Gastroesophageal sphincter (tissue), 3 donors: ENCODE measurements at regions not wholly inside any gene's neighbourhood (a gene's known extent, or its start where the extent isn't known, plus 50 kb on each side); places are given as distances from the start of the nearest gene placed in this dataset.

ENCODE experiments used
- POLR2A ChIP-seq, 2 donors: fragments of 450-650 bp; IDR thresholded peaks; one replicate each; pipeline ENCODE4 v1.6.1; 2017; ENCODE audit warnings: antibody characterized with exemption in 2 of 2, mild to moderate bottlenecking in 2 of 2, moderate library complexity in 1 of 2
- POLR2AphosphoS5 ChIP-seq: sonication (generic); formaldehyde crosslinking; IDR thresholded peaks from one replicate; pipeline ENCODE4 v1.6.1; 2017; ENCODE audit warnings: antibody characterized with exemption
- TF ChIP-seq, protein P1 (sequence below), 4 experiments: fragments of 200-600 bp in 2 of 4; fragments of 450-650 bp in 2 of 4; sonication (generic) in 1 of 4; IDR thresholded peaks; one replicate each; pipeline ENCODE4 v1.5.1; 2017 to 2019; ENCODE audit warnings: antibody characterized with exemption in 4 of 4, mild to moderate bottlenecking in 2 of 4, moderate library complexity in 2 of 4

DNA sequence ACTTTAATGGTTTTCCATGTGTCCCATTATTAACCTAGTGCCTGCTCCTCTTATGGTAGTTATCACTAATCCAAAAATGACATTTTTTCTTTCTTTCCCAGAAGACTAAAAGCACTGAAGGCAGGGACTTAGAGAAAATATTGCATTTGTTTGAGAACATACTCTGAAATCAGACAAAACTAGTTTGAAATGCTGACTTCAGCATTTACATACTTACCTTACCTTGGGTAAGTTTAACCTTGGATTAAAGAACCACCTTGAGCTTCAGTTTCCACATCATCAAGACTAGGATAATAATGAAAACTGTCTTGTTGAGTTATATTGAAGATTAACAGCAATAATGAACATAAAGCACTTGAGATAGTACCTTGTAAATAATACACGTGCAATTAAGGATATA, 413.0 kb downstream of the SOX2 start:
- TF ChIP-seq, protein P1, sequence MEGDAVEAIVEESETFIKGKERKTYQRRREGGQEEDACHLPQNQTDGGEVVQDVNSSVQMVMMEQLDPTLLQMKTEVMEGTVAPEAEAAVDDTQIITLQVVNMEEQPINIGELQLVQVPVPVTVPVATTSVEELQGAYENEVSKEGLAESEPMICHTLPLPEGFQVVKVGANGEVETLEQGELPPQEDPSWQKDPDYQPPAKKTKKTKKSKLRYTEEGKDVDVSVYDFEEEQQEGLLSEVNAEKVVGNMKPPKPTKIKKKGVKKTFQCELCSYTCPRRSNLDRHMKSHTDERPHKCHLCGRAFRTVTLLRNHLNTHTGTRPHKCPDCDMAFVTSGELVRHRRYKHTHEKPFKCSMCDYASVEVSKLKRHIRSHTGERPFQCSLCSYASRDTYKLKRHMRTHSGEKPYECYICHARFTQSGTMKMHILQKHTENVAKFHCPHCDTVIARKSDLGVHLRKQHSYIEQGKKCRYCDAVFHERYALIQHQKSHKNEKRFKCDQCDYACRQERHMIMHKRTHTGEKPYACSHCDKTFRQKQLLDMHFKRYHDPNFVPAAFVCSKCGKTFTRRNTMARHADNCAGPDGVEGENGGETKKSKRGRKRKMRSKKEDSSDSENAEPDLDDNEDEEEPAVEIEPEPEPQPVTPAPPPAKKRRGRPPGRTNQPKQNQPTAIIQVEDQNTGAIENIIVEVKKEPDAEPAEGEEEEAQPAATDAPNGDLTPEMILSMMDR (IDR thresholded peaks at IDR 0.05), result no peak
- TF ChIP-seq POLR2A (IDR thresholded peaks at IDR 0.05) (no peak), POLR2AphosphoS5 (no peak)
